ENCODE measurements at regions not wholly inside any gene's neighbourhood (a gene's known extent, or its start where the extent isn't known, plus 50 kb on each side); places are given as distances from the start of the nearest gene placed in this dataset.
A peak's percentile ranks its signal among the peaks of the same experiment; 100 is the strongest.

DNA sequence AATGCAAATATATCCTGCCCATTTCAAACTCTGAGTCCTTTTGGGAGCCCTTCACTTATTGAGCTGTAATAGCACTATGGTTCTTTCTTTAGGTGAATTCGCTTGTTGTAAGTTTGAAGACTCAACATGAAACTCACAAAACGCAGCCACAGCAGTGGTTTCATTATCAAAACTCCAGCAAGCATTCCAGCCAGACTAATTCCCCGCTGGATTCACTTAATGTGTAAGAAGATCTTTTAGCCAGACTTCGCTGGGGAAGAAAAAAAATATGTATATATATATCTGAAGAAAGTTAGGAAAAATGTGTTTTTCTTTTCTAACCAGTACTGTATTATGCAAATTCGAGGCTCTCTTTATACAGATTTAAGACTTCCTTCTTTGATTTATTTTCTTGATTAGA is 241.1 kb downstream of the WNT5A start:
- DNase-seq = peak in 2 of 5 donors; percentile 39 to 48
- H3K4me3 ChIP-seq (ENCODE audit: low read length in 3 of 3) = no peak overlapping the region
- H3K27ac ChIP-seq (ENCODE audit: low read depth in 2 of 2, low read length in 2 of 2) = no peak overlapping the region
- no peaks in the 10 kb centered on the region for H3K4me1 ChIP-seq (ENCODE audit: control insufficient read depth in 2 of 3, insufficient read depth in 2 of 3, low read depth in 1 of 3, low read length in 3 of 3)
- intact Hi-C loops (cut with DNase I) = no loop called here
- TF ChIP-seq, protein P1, sequence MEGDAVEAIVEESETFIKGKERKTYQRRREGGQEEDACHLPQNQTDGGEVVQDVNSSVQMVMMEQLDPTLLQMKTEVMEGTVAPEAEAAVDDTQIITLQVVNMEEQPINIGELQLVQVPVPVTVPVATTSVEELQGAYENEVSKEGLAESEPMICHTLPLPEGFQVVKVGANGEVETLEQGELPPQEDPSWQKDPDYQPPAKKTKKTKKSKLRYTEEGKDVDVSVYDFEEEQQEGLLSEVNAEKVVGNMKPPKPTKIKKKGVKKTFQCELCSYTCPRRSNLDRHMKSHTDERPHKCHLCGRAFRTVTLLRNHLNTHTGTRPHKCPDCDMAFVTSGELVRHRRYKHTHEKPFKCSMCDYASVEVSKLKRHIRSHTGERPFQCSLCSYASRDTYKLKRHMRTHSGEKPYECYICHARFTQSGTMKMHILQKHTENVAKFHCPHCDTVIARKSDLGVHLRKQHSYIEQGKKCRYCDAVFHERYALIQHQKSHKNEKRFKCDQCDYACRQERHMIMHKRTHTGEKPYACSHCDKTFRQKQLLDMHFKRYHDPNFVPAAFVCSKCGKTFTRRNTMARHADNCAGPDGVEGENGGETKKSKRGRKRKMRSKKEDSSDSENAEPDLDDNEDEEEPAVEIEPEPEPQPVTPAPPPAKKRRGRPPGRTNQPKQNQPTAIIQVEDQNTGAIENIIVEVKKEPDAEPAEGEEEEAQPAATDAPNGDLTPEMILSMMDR (IDR thresholded peaks at IDR 0.05; ENCODE audit: borderline replicate concordance, extremely low read depth, insufficient read depth) = no peak
- H3K9ac ChIP-seq (ENCODE audit: low read length in 3 of 3) = no peak overlapping the region
- FAIRE-seq = no peak
- no peaks in the 10 kb centered on the region for H3K27me3 ChIP-seq (ENCODE audit: control insufficient read depth, insufficient read depth, low read length)
- peaks cover 0 to 2% (median 0%) of the 10 kb centered on the region in 3 donors for H3K9me3 ChIP-seq (ENCODE audit: control insufficient read depth in 2 of 3, insufficient read depth in 1 of 3, low read length in 3 of 3)
- H3K36me3 ChIP-seq (ENCODE audit: control insufficient read depth in 2 of 3, insufficient read depth in 3 of 3, low read length in 3 of 3) = no peaks in the 10 kb centered on the region

DNA sequence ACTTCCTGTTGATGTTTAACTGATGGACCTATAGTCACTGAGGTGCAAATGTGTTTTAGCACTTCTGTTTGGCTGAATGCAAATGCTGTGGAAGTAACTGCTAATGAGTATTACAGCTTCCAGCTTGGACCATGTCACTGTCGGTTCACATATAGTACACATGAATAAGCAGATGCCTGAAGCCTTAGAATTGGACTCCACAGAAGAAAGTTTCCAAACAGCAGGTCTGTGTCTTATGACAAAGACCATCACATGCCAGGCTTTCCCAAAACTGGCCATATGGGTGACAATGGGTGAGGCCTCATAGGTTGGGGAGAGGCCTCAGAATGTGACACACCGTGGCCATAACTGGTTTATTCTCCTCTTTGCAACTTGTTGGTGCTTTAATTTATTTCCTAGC is 241.8 kb downstream of the WNT5A start:
- TF ChIP-seq, protein P1 (IDR thresholded peaks at IDR 0.05; ENCODE audit: borderline replicate concordance, extremely low read depth, insufficient read depth) = no peak
- Histone ChIP-seq H3K27me3 (ENCODE audit: control insufficient read depth, insufficient read depth, low read length) (no peaks in the 10 kb centered on the region), H3K9ac (ENCODE audit: low read length in 3 of 3) (no peak overlapping the region), H3K27ac (ENCODE audit: low read depth in 2 of 2, low read length in 2 of 2) (no peak overlapping the region), H3K4me3 (ENCODE audit: low read length in 3 of 3) (no peak overlapping the region), H3K4me1 (ENCODE audit: control insufficient read depth in 2 of 3, insufficient read depth in 2 of 3, low read depth in 1 of 3, low read length in 3 of 3) (no peaks in the 10 kb centered on the region), H3K9me3 (ENCODE audit: control insufficient read depth in 2 of 3, insufficient read depth in 1 of 3, low read length in 3 of 3) (peaks cover 0 to 2% (median 0%) of the 10 kb centered on the region in 3 donors), H3K36me3 (ENCODE audit: control insufficient read depth in 2 of 3, insufficient read depth in 3 of 3, low read length in 3 of 3) (no peaks in the 10 kb centered on the region)
- DNase-seq = no peak
- intact Hi-C loops (cut with DNase I) = no loop called here
- FAIRE-seq = no peak

DNA sequence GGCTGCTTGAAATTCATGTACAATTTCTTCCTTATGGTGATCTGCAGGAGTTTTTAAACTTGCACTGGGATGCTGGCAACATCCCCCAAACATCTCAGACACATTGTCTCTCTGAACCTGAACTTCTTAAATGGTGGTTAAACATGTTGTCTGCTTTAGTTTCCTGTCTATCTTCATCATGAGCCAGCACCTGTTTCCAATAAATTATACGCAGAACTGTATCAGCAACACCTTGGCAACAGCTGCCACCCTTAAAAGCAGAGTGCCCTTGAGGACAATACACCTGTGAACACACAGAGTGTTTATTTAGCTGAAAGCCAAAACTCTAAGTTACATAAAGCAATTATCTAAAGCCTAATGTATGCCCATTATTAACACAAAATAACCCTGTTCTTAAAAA is 242.9 kb downstream of the WNT5A start:
- TF ChIP-seq, protein P1 (IDR thresholded peaks at IDR 0.05; ENCODE audit: borderline replicate concordance, extremely low read depth, insufficient read depth) = no peak
- Histone ChIP-seq H3K4me3 (ENCODE audit: low read length in 3 of 3) (no peak overlapping the region), H3K9ac (ENCODE audit: low read length in 3 of 3) (no peak overlapping the region), H3K36me3 (ENCODE audit: control insufficient read depth in 2 of 3, insufficient read depth in 3 of 3, low read length in 3 of 3) (no peaks in the 10 kb centered on the region), H3K27ac (ENCODE audit: low read depth in 2 of 2, low read length in 2 of 2) (no peak overlapping the region), H3K27me3 (ENCODE audit: control insufficient read depth, insufficient read depth, low read length) (no peaks in the 10 kb centered on the region), H3K4me1 (ENCODE audit: control insufficient read depth in 2 of 3, insufficient read depth in 2 of 3, low read depth in 1 of 3, low read length in 3 of 3) (no peaks in the 10 kb centered on the region), H3K9me3 (ENCODE audit: control insufficient read depth in 2 of 3, insufficient read depth in 1 of 3, low read length in 3 of 3) (peaks cover 0 to under 1% (median 0%) of the 10 kb centered on the region in 3 donors)
- FAIRE-seq (no peak), DNase-seq (no peak)
- intact Hi-C loops (cut with DNase I) = no loop called here

DNA sequence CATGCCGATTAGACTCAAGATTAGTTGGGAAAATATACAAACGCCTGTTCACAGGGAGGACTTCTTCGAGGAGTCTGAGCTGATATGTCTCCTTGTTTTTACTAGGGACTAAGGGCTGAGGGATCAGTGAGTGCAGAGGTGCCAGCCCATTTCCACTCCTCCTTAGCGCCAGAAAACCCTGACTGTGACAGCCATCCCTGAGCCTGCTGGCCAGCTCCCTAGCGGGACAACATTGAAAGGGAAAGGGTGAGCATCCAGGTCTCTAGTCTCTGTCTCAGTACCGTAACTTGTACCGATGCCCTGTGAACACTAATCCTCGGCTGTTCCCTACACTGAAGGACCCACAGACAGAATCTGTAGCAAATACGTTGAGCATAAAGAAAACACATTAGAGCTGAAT is 243.4 kb downstream of the WNT5A start:
- no peak overlapping the region for H3K9ac ChIP-seq (ENCODE audit: low read length in 3 of 3)
- TF ChIP-seq, protein P1 (IDR thresholded peaks at IDR 0.05; ENCODE audit: borderline replicate concordance, extremely low read depth, insufficient read depth) = no peak
- H3K27me3 ChIP-seq (ENCODE audit: control insufficient read depth, insufficient read depth, low read length) = no peaks in the 10 kb centered on the region
- no peaks in the 10 kb centered on the region for H3K4me1 ChIP-seq (ENCODE audit: control insufficient read depth in 2 of 3, insufficient read depth in 2 of 3, low read depth in 1 of 3, low read length in 3 of 3)
- no peaks in the 10 kb centered on the region for H3K36me3 ChIP-seq (ENCODE audit: control insufficient read depth in 2 of 3, insufficient read depth in 3 of 3, low read length in 3 of 3)
- H3K9me3 ChIP-seq (ENCODE audit: control insufficient read depth in 2 of 3, insufficient read depth in 1 of 3, low read length in 3 of 3) = no peaks in the 10 kb centered on the region
- no peak overlapping the region for H3K27ac ChIP-seq (ENCODE audit: low read depth in 2 of 2, low read length in 2 of 2)
- no peak for FAIRE-seq
- intact Hi-C loops (cut with DNase I) = no loop called here
- H3K4me3 ChIP-seq (ENCODE audit: low read length in 3 of 3) = no peak overlapping the region
- DNase-seq = no peak
